T-cell (primary cell): ENCODE measurements at regions not wholly inside any gene's neighbourhood (a gene's known extent, or its start where the extent isn't known, plus 50 kb on each side); places are given as distances from the start of the nearest gene placed in this dataset.

ENCODE experiments used
- ATAC-seq, 4 experiments: fragments of 200-7000 bp in 3 of 4; fragments of 150-1000 bp in 1 of 4; cut with Tn5 transposase; replicated peaks in 1 of 4; 1 replicate in 3 of 4; 2 replicates in 1 of 4; pipeline ENCODE4 v1.10.0; 2021; ENCODE audit warnings: moderate library complexity in 3 of 4, mild to moderate bottlenecking in 2 of 4, moderate number of reproducible peaks in 1 of 4
- CTCF ChIA-PET, 2 donors: fragments of 300-600 bp; sonication (Branson Sonifier 250); formaldehyde crosslinking; loops; one replicate each; lab custom pipeline; 2022; ENCODE audit warnings: antibody characterized with exemption in 2 of 2; lab: Charles Lee
- POLR2A ChIA-PET, 2 donors: fragments of 300-600 bp; sonication (Branson Sonifier 250); formaldehyde crosslinking; loops; one replicate each; lab custom pipeline; 2022; ENCODE audit warnings: antibody characterized with exemption in 2 of 2; lab: Charles Lee
- DNase-seq, 35 experiments: peaks; one replicate each; pipeline versions ENCODE4 v3.0.0 to v3.0.0-alpha.2; 2013 to 2023
- H3K27ac ChIP-seq: one replicate; pipeline ENCODE4 v1.5.1; 2013; ENCODE audit warnings: low read length
- H3K27me3 ChIP-seq, 2 experiments: replicated peaks in 1 of 2; 1 replicate in 1 of 2; 2 replicates in 1 of 2; pipeline versions ENCODE4 v1.6.1 to v1.7.0; 2013; ENCODE audit warnings: low read length in 1 of 2, mixed read lengths in 1 of 2; ENCODE audit not compliant: control insufficient read depth in 2 of 2, insufficient read depth in 2 of 2; ENCODE audit errors: extremely low read depth in 1 of 2
- H3K36me3 ChIP-seq, 2 donors: 1 replicate in 1 of 2; 2 replicates in 1 of 2; pipeline versions ENCODE4 v1.6.1 to v1.7.0; 2013; ENCODE audit warnings: low read length in 1 of 2; ENCODE audit not compliant: control insufficient read depth in 2 of 2, insufficient read depth in 1 of 2; ENCODE audit errors: extremely low read depth in 1 of 2
- H3K4me1 ChIP-seq, 2 experiments: 1 replicate in 1 of 2; 2 replicates in 1 of 2; pipeline versions ENCODE4 v1.6.1 to v1.7.0; 2013; ENCODE audit warnings: low read length in 2 of 2, mixed read lengths in 1 of 2; ENCODE audit not compliant: insufficient read depth in 2 of 2, control insufficient read depth in 1 of 2; ENCODE audit errors: extremely low read depth in 1 of 2
- H3K4me3 ChIP-seq, 2 donors: 1 replicate in 1 of 2; 2 replicates in 1 of 2; pipeline versions ENCODE4 v1.5.1 to v1.7.0; 2013; ENCODE audit warnings: mild to moderate bottlenecking in 2 of 2, low read length in 1 of 2, moderate library complexity in 1 of 2; ENCODE audit not compliant: control insufficient read depth in 1 of 2; ENCODE audit errors: extremely low read depth in 1 of 2
- H3K9me3 ChIP-seq: 2 replicates; pipeline ENCODE4 v1.7.0; 2013
- H3K27ac Mint-ChIP-seq, 2 donors: one replicate each; pipeline ENCODE4 v1.8.0; 2020 to 2021; ENCODE audit warnings: mild to moderate bottlenecking in 2 of 2, mixed read lengths in 2 of 2
- H3K27me3 Mint-ChIP-seq, 2 donors: one replicate each; pipeline ENCODE4 v1.8.0; 2021 to 2022; ENCODE audit warnings: mixed read lengths in 2 of 2
- H3K36me3 Mint-ChIP-seq: one replicate; pipeline ENCODE4 v1.8.0; 2021; ENCODE audit warnings: mixed read lengths
- H3K4me1 Mint-ChIP-seq, 3 donors: one replicate each; pipeline ENCODE4 v1.8.0; 2020 to 2022; ENCODE audit warnings: mixed read lengths in 3 of 3, mild to moderate bottlenecking in 1 of 3
- H3K4me3 Mint-ChIP-seq, 3 donors: one replicate each; pipeline ENCODE4 v1.8.0; 2020 to 2022; ENCODE audit warnings: mild to moderate bottlenecking in 3 of 3, mixed read lengths in 3 of 3, moderate library complexity in 3 of 3
- H3K9me3 Mint-ChIP-seq, 3 donors: one replicate each; pipeline ENCODE4 v1.8.0; 2020 to 2022; ENCODE audit warnings: mixed read lengths in 3 of 3
- WGBS: methylation state at CpG from one replicate; pipeline ENCODE4 v1.1.5; 2013; ENCODE audit warnings: missing lambda C conversion rate; ENCODE audit not compliant: insufficient coverage; 5-methylcytosine and 5-hydroxymethylcytosine counted together

GRCh38 chr5:17433406-17433805 is 64.6 kb upstream of the TAF11L2 start:
- Histone ChIP-seq H3K27ac (no peak overlapping the region), H3K4me3 (no peak overlapping the region), H3K27me3 (no peaks in the 10 kb centered on the region), H3K36me3 (no peaks in the 10 kb centered on the region), H3K4me1 (no peaks in the 10 kb centered on the region), H3K9me3 (no peaks in the 10 kb centered on the region)
- no peak overlapping the region for H3K27ac Mint-ChIP-seq
- ChIA-PET CTCF (no interaction called here), POLR2A (no interaction called here)
- DNase-seq (no peak), ATAC-seq (no peak)
- H3K27me3 Mint-ChIP-seq = no peaks in the 10 kb centered on the region
- H3K4me1 Mint-ChIP-seq = peaks cover 0 to 2% (median 2%) of the 10 kb centered on the region in 3 donors
- no CpG with 5 or more reads among the region's 6 CpGs for WGBS
- peaks cover 6 to 13% (median 11%) of the 10 kb centered on the region in 3 donors for H3K9me3 Mint-ChIP-seq
- no peak overlapping the region for H3K4me3 Mint-ChIP-seq
- H3K36me3 Mint-ChIP-seq = no peaks in the 10 kb centered on the region

GRCh38 chr5:17434982-17435381 is 63.0 kb upstream of the TAF11L2 start:
- Histone ChIP-seq H3K27ac (no peak overlapping the region), H3K4me3 (no peak overlapping the region), H3K9me3 (no peaks in the 10 kb centered on the region), H3K4me1 (no peaks in the 10 kb centered on the region), H3K27me3 (no peaks in the 10 kb centered on the region), H3K36me3 (no peaks in the 10 kb centered on the region)
- Mint-ChIP-seq H3K4me3 (no peak overlapping the region), H3K9me3 (peaks cover 8 to 22% (median 10%) of the 10 kb centered on the region in 3 donors), H3K36me3 (no peaks in the 10 kb centered on the region), H3K4me1 (peaks cover 0 to 2% (median 2%) of the 10 kb centered on the region in 3 donors), H3K27me3 (no peaks in the 10 kb centered on the region), H3K27ac (no peak overlapping the region)
- ATAC-seq (no peak), DNase-seq (no peak)
- CTCF ChIA-PET = no interaction called here
- POLR2A ChIA-PET = no interaction called here

GRCh38 chr5:17436350-17436749 is 61.7 kb upstream of the TAF11L2 start:
- no peak overlapping the region for H3K27ac ChIP-seq
- H3K9me3 Mint-ChIP-seq = peaks cover 8 to 28% (median 19%) of the 10 kb centered on the region in 3 donors
- WGBS = no CpG with 5 or more reads among the region's 4 CpGs
- H3K9me3 ChIP-seq = no peaks in the 10 kb centered on the region
- no peaks in the 10 kb centered on the region for H3K27me3 Mint-ChIP-seq
- H3K4me1 Mint-ChIP-seq = peaks cover 0 to 2% (median 2%) of the 10 kb centered on the region in 3 donors
- H3K4me3 Mint-ChIP-seq = no peak overlapping the region
- no peak for DNase-seq
- H3K27me3 ChIP-seq = no peaks in the 10 kb centered on the region
- no peaks in the 10 kb centered on the region for H3K36me3 Mint-ChIP-seq
- no peak for ATAC-seq
- no peaks in the 10 kb centered on the region for H3K4me1 ChIP-seq
- ChIA-PET CTCF (no interaction called here), POLR2A (no interaction called here)
- no peak overlapping the region for H3K27ac Mint-ChIP-seq
- H3K4me3 ChIP-seq = no peak overlapping the region
- no peaks in the 10 kb centered on the region for H3K36me3 ChIP-seq

- ChIA-PET CTCF (interaction anchor here in 1 of 2 donors (0.6 kb wide), 1 partner anchor 9 kb away, joined by 4 read pairs; no protein-coding TSS in a partner anchor), POLR2A (no interaction called here)
- H3K9me3 ChIP-seq = no peaks in the 10 kb centered on the region
- no peaks in the 10 kb centered on the region for H3K36me3 Mint-ChIP-seq
- H3K4me3 Mint-ChIP-seq = no peak overlapping the region
- peaks cover 0 to 2% (median 2%) of the 10 kb centered on the region in 3 donors for H3K4me1 Mint-ChIP-seq
- H3K9me3 Mint-ChIP-seq = peaks cover 8 to 28% (median 19%) of the 10 kb centered on the region in 3 donors
- H3K27me3 ChIP-seq = no peaks in the 10 kb centered on the region
- H3K27ac ChIP-seq = no peak overlapping the region
- no peak overlapping the region for H3K27ac Mint-ChIP-seq
- no peaks in the 10 kb centered on the region for H3K4me1 ChIP-seq
- DNase-seq = no peak
- H3K4me3 ChIP-seq = no peak overlapping the region
- no peaks in the 10 kb centered on the region for H3K36me3 ChIP-seq
- no peaks in the 10 kb centered on the region for H3K27me3 Mint-ChIP-seq
- ATAC-seq = no peak
- 0% methylated on average over 2 of the region's 4 CpGs for WGBS
Observed at GRCh38 chr5:17436761-17437221, 61.2 kb upstream of the TAF11L2 start.

- WGBS = 100% methylated on average over 2 of the region's 4 CpGs
- CTCF ChIA-PET = interaction anchor here in 1 of 2 donors (0.5 kb wide), 1 partner anchor 39 kb away, joined by 3 read pairs; no protein-coding TSS in a partner anchor
- Histone ChIP-seq H3K27me3 (no peaks in the 10 kb centered on the region), H3K36me3 (no peaks in the 10 kb centered on the region), H3K4me3 (no peak overlapping the region), H3K27ac (no peak overlapping the region), H3K9me3 (no peaks in the 10 kb centered on the region), H3K4me1 (no peaks in the 10 kb centered on the region)
- Mint-ChIP-seq H3K4me3 (no peak overlapping the region), H3K4me1 (peaks cover 0 to 2% (median 2%) of the 10 kb centered on the region in 3 donors), H3K36me3 (no peaks in the 10 kb centered on the region), H3K27ac (no peak overlapping the region), H3K27me3 (no peaks in the 10 kb centered on the region), H3K9me3 (peaks cover 11 to 32% (median 19%) of the 10 kb centered on the region in 3 donors)
- no peak for DNase-seq
- POLR2A ChIA-PET = no interaction called here
- no peak for ATAC-seq
Observed at GRCh38 chr5:17438027-17438426, 60.0 kb upstream of the TAF11L2 start.

- CTCF ChIA-PET = no interaction called here
- POLR2A ChIA-PET = no interaction called here
- peaks cover 0 to 2% (median 2%) of the 10 kb centered on the region in 3 donors for H3K4me1 Mint-ChIP-seq
Observed at GRCh38 chr5:17439956-17440355, 58.1 kb upstream of the TAF11L2 start.

GRCh38 chr5:17440766-17441165 is 57.3 kb upstream of the TAF11L2 start:
- Histone ChIP-seq H3K9me3 (no peaks in the 10 kb centered on the region), H3K36me3 (no peaks in the 10 kb centered on the region), H3K4me3 (no peak overlapping the region), H3K27me3 (no peaks in the 10 kb centered on the region), H3K4me1 (no peaks in the 10 kb centered on the region), H3K27ac (no peak overlapping the region)
- no peak for ATAC-seq
- ChIA-PET CTCF (no interaction called here), POLR2A (no interaction called here)
- Mint-ChIP-seq H3K27me3 (no peaks in the 10 kb centered on the region), H3K9me3 (peaks cover 18 to 38% (median 19%) of the 10 kb centered on the region in 3 donors), H3K4me3 (no peak overlapping the region), H3K36me3 (no peaks in the 10 kb centered on the region), H3K27ac (no peak overlapping the region), H3K4me1 (peaks cover 0 to 2% (median 2%) of the 10 kb centered on the region in 3 donors)
- no peak for DNase-seq

More at GRCh38 chr5:17439956-17440355, 58.1 kb upstream of the TAF11L2 start:
- DNase-seq = no peak
- H3K4me3 ChIP-seq = no peak overlapping the region
- H3K36me3 Mint-ChIP-seq = no peaks in the 10 kb centered on the region
- H3K27ac Mint-ChIP-seq = no peak overlapping the region
- no peak overlapping the region for H3K27ac ChIP-seq
- H3K27me3 ChIP-seq = no peaks in the 10 kb centered on the region
- no peak overlapping the region for H3K4me3 Mint-ChIP-seq
- H3K36me3 ChIP-seq = no peaks in the 10 kb centered on the region
- no peaks in the 10 kb centered on the region for H3K9me3 ChIP-seq
- H3K27me3 Mint-ChIP-seq = no peaks in the 10 kb centered on the region
- H3K9me3 Mint-ChIP-seq = peaks cover 18 to 38% (median 19%) of the 10 kb centered on the region in 3 donors
- ATAC-seq = no peak
- no peaks in the 10 kb centered on the region for H3K4me1 ChIP-seq
